H54 (cell line): ENCODE measurements at regions not wholly inside any gene's neighbourhood (a gene's known extent, or its start where the extent isn't known, plus 50 kb on each side); places are given as distances from the start of the nearest gene placed in this dataset.

Experiments
- DNase-seq: peaks from one replicate; pipeline ENCODE4 v3.0.0; 2011; ENCODE audit warnings: low spot score, mixed read lengths; ENCODE audit not compliant: insufficient read length
- FAIRE-seq: peaks from 3 replicates; lab custom pipeline; 2011; peaks lifted over from hg19 to GRCh38; lab: Jason Lieb, UNC
- POLR2A ChIP-seq: IDR thresholded peaks from 2 replicates; pipeline ENCODE4 v1.6.1; 2011; ENCODE audit warnings: low read depth, mild to moderate bottlenecking, low read length

GRCh38 chr3:31135546-31135945, 241.1 kb upstream of the GADL1 start:
- no peak for TF ChIP-seq POLR2A
- DNase-seq (no peak), FAIRE-seq (no peak)

- FAIRE-seq, result no peak
- TF ChIP-seq POLR2A, result no peak
- no peak for DNase-seq
These were observed 243.4 kb upstream of the GADL1 start for GRCh38 chr3:31137718-31138465.

- DNase-seq, result no peak
- TF ChIP-seq POLR2A, result no peak
- no peak for FAIRE-seq
These were observed 246.0 kb upstream of the GADL1 start for GRCh38 chr3:31140470-31140869.

- DNase-seq (no peak), FAIRE-seq (no peak)
- no peak for TF ChIP-seq POLR2A
These were observed 247.7 kb upstream of the GADL1 start for GRCh38 chr3:31142139-31142538.

GRCh38 chr3:31142543-31142942, 248.1 kb upstream of the GADL1 start:
- no peak for DNase-seq
- FAIRE-seq, result no peak

GRCh38 chr3:31145062-31145461, 250.6 kb upstream of the GADL1 start:
- no peak for DNase-seq
- FAIRE-seq, result no peak
- TF ChIP-seq POLR2A, result no peak

More at GRCh38 chr3:31142543-31142942, 248.1 kb upstream of the GADL1 start:
- no peak for TF ChIP-seq POLR2A

- no peak for TF ChIP-seq POLR2A
- FAIRE-seq (no peak), DNase-seq (no peak)
These were observed 253.1 kb upstream of the GADL1 start for GRCh38 chr3:31147550-31147949.

- TF ChIP-seq POLR2A, result no peak
- DNase-seq, result no peak
- FAIRE-seq, result no peak
These were observed 262.7 kb upstream of the GADL1 start for GRCh38 chr3:31157047-31157694.

GRCh38 chr3:31157893-31158620, 263.6 kb upstream of the GADL1 start:
- FAIRE-seq, result no peak
- no peak for TF ChIP-seq POLR2A
- DNase-seq, result no peak

GRCh38 chr3:31159331-31160039, 265.0 kb upstream of the GADL1 start:
- DNase-seq, result no peak
- FAIRE-seq, result no peak

GRCh38 chr3:31161889-31162288, 267.4 kb upstream of the GADL1 start:
- no peak for FAIRE-seq
- DNase-seq, result no peak
- TF ChIP-seq POLR2A, result no peak

More at GRCh38 chr3:31159331-31160039, 265.0 kb upstream of the GADL1 start:
- no peak for TF ChIP-seq POLR2A

GRCh38 chr3:31164381-31164780, 269.9 kb upstream of the GADL1 start:
- TF ChIP-seq POLR2A, result no peak
- FAIRE-seq (no peak), DNase-seq (no peak)

GRCh38 chr3:31165399-31165860, 271.0 kb upstream of the GADL1 start:
- TF ChIP-seq POLR2A, result no peak
- FAIRE-seq (peak; percentile 72), DNase-seq (no peak)
